GM21390 (cell line): ENCODE measurements at regions not wholly inside any gene's neighbourhood (a gene's known extent, or its start where the extent isn't known, plus 50 kb on each side); places are given as distances from the start of the nearest gene placed in this dataset.
A peak's percentile ranks its signal among the peaks of the same experiment; 100 is the strongest.
"Not testable (repeated sequence)": the region's sequence is repeated elsewhere in the genome, so short reads cannot be mapped to it uniquely, and the experiment has no call there.

ENCODE experiments used
- ATAC-seq: cut with Tn5 transposase; IDR thresholded peaks from one replicate; pipeline ENCODE4 v1.9.1; 2021; ENCODE audit not compliant: unreplicated experiment

- ATAC-seq: no peak
Measured at GRCh38 chr5:143594902-143595818, 191.7 kb upstream of the NR3C1 start.

GRCh38 chr5:143593723-143594122 lies 190.2 kb upstream of the NR3C1 start:
- peak; percentile 41 for ATAC-seq

- ATAC-seq: peak; percentile 68
Measured at GRCh38 chr5:143592648-143593047, 189.2 kb upstream of the NR3C1 start.

- ATAC-seq: no peak
Measured at GRCh38 chr5:143588933-143589662, 185.6 kb upstream of the NR3C1 start.

- ATAC-seq: not testable (repeated sequence)
Measured at GRCh38 chr5:143588121-143588520, 184.6 kb upstream of the NR3C1 start.

GRCh38 chr5:143586781-143587362 lies 183.4 kb upstream of the NR3C1 start:
- no peak for ATAC-seq

- no peak for ATAC-seq
Measured at GRCh38 chr5:143585970-143586369, 182.5 kb upstream of the NR3C1 start.

GRCh38 chr5:143583409-143583808 lies 179.9 kb upstream of the NR3C1 start:
- ATAC-seq: no peak

GRCh38 chr5:143582869-143583268 lies 179.4 kb upstream of the NR3C1 start:
- ATAC-seq: no peak

GRCh38 chr5:143582176-143582575 lies 178.7 kb upstream of the NR3C1 start:
- no peak for ATAC-seq

- ATAC-seq: no peak
Measured at GRCh38 chr5:143581649-143582048, 178.2 kb upstream of the NR3C1 start.

- ATAC-seq: no peak
Measured at GRCh38 chr5:143581147-143581546, 177.7 kb upstream of the NR3C1 start.

- no peak for ATAC-seq
Measured at GRCh38 chr5:143576711-143577484, 173.4 kb upstream of the NR3C1 start.

- no peak for ATAC-seq
Measured at GRCh38 chr5:143575286-143575685, 171.8 kb upstream of the NR3C1 start.

- ATAC-seq: peak; percentile 4
Measured at GRCh38 chr5:143574236-143574635, 170.8 kb upstream of the NR3C1 start.

- peak; percentile 66 for ATAC-seq
Measured at GRCh38 chr5:143573568-143574170, 170.2 kb upstream of the NR3C1 start.

- ATAC-seq: no peak
Measured at GRCh38 chr5:143572671-143573070, 169.2 kb upstream of the NR3C1 start.

GRCh38 chr5:143571642-143572624 lies 168.4 kb upstream of the NR3C1 start:
- ATAC-seq: no peak

- no peak for ATAC-seq
Measured at GRCh38 chr5:143570989-143571388, 167.5 kb upstream of the NR3C1 start.
